HFF-Myc (cell line): ENCODE measurements at regions not wholly inside any gene's neighbourhood (a gene's known extent, or its start where the extent isn't known, plus 50 kb on each side); places are given as distances from the start of the nearest gene placed in this dataset.

Source experiments
- DNase-seq: peaks from one replicate; pipeline ENCODE4 v3.0.0-alpha.2; 2011; ENCODE audit warnings: low read depth; ENCODE audit errors: extremely low read depth
- H3K4me3 ChIP-seq: replicated peaks from 2 replicates; pipeline ENCODE4 v1.5.1; 2011; ENCODE audit warnings: low read depth, mild to moderate bottlenecking, control low read depth, low read length
- CTCF ChIP-seq: IDR thresholded peaks from 2 replicates; pipeline ENCODE4 v1.5.1; 2012; ENCODE audit warnings: mild to moderate bottlenecking, low read depth, low read length, control low read depth; ENCODE audit errors: missing control alignments

GRCh38 chr18:59748628-59749360 is 51.6 kb upstream of the CCBE1 start:
- no peak overlapping the region for H3K4me3 ChIP-seq
- no peak for TF ChIP-seq CTCF
- peak; percentile 40 for DNase-seq
